Fibroblast of lung (primary cell): ENCODE measurements at regions not wholly inside any gene's neighbourhood (a gene's known extent, or its start where the extent isn't known, plus 50 kb on each side); places are given as distances from the start of the nearest gene placed in this dataset.

Source experiments
- DNase-seq, 2 donors: peaks; one replicate each; pipeline versions ENCODE4 v3.0.0 to v3.0.0-alpha.2; 2010; ENCODE audit warnings: low read depth in 2 of 2
- H2AFZ ChIP-seq: 2 replicates; pipeline ENCODE4 v1.5.1; 2012; ENCODE audit warnings: low read length, control low read depth, inconsistent platforms
- H3K27ac ChIP-seq: 2 replicates; pipeline ENCODE4 v1.5.1; 2011; ENCODE audit warnings: low read length, control low read depth; ENCODE audit not compliant: insufficient read depth
- H3K27me3 ChIP-seq: 2 replicates; pipeline ENCODE4 v1.5.1; 2011; ENCODE audit warnings: mild to moderate bottlenecking, low read length; ENCODE audit not compliant: control insufficient read depth, insufficient read depth
- H3K36me3 ChIP-seq: 2 replicates; pipeline ENCODE4 v1.5.1; 2011; ENCODE audit warnings: low read length; ENCODE audit not compliant: control insufficient read depth, insufficient read depth
- H3K4me1 ChIP-seq: 2 replicates; pipeline ENCODE4 v1.5.1; 2011; ENCODE audit warnings: low read length; ENCODE audit not compliant: control insufficient read depth, insufficient read depth; ENCODE audit errors: extremely low read depth
- H3K4me2 ChIP-seq: 2 replicates; pipeline ENCODE4 v1.5.1; 2011; ENCODE audit warnings: low read length, control low read depth; ENCODE audit not compliant: insufficient read depth; ENCODE audit errors: extremely low read depth
- H3K4me3 ChIP-seq, 4 experiments: fragments of 200-600 bp in 1 of 4; sonication (generic) in 1 of 4; replicated peaks in 1 of 4; 2 replicates each; pipeline ENCODE4 v1.5.1; 2011 to 2016; ENCODE audit warnings: low read length in 4 of 4, low read depth in 3 of 4, mild to moderate bottlenecking in 3 of 4, control low read depth in 2 of 4, inconsistent platforms in 1 of 4, mixed read lengths in 1 of 4; ENCODE audit not compliant: insufficient read depth in 1 of 4; ENCODE audit errors: control extremely low read depth in 1 of 4
- H3K79me2 ChIP-seq: 2 replicates; pipeline ENCODE4 v1.5.1; 2012; ENCODE audit warnings: mild to moderate bottlenecking, low read length, inconsistent platforms; ENCODE audit not compliant: control insufficient read depth, insufficient read depth
- H3K9ac ChIP-seq: 2 replicates; pipeline ENCODE4 v1.5.1; 2011; ENCODE audit warnings: mild to moderate bottlenecking, low read length, control low read depth; ENCODE audit not compliant: insufficient read depth
- H3K9me3 ChIP-seq: 2 replicates; pipeline ENCODE4 v1.5.1; 2012; ENCODE audit warnings: low read depth, low read length; ENCODE audit not compliant: control insufficient read depth, insufficient read depth
- H4K20me1 ChIP-seq: 2 replicates; pipeline ENCODE4 v1.5.1; 2011; ENCODE audit warnings: low read length; ENCODE audit not compliant: control insufficient read depth, insufficient read depth; ENCODE audit errors: extremely low read depth
- EZH2 ChIP-seq: IDR thresholded peaks from 2 replicates; pipeline ENCODE4 v1.5.1; 2012; ENCODE audit warnings: low read length, control low read depth, mild to moderate bottlenecking; ENCODE audit errors: missing control alignments
- TF ChIP-seq, protein P1 (sequence below), 2 donors: IDR thresholded peaks in 1 of 2; conservative IDR thresholded peaks in 1 of 2; 1 replicate in 1 of 2; 2 replicates in 1 of 2; pipeline ENCODE4 v1.5.1; 2011 to 2012; ENCODE audit warnings: low read length in 2 of 2, control low read depth in 1 of 2, inconsistent platforms in 1 of 2, low read depth in 1 of 2, mild to moderate bottlenecking in 1 of 2

DNA sequence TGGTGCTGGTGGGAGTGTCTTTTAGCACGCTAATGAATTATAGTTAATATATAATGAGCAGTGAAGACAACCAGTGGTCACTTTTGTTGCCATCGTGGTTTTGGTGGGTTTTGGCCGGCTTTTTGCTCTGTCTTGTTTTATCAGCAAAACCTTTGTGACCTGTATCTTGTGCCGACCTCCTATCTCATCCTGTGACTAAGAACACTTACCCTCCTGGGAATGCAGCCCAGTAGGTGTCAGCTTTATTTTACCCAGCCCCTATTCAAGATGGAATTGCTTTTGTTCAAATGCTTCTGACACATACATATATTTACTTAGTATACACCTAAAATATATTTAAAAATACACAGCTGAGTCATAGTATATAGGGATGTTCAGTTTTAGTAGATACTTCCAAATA is 770.3 kb downstream of the PDCD6IP start:
- DNase-seq = no peak
- Histone ChIP-seq H3K4me1 (no peaks in the 10 kb centered on the region), H3K9me3 (no peaks in the 10 kb centered on the region), H2AFZ (no peak overlapping the region), H3K4me2 (no peak overlapping the region), H3K9ac (no peak overlapping the region), H3K27me3 (no peaks in the 10 kb centered on the region), H3K27ac (no peak overlapping the region), H4K20me1 (no peaks in the 10 kb centered on the region), H3K4me3 (no peak overlapping the region), H3K36me3 (no peaks in the 10 kb centered on the region), H3K79me2 (no peaks in the 10 kb centered on the region)
- TF ChIP-seq EZH2 = no peak
- TF ChIP-seq, protein P1, sequence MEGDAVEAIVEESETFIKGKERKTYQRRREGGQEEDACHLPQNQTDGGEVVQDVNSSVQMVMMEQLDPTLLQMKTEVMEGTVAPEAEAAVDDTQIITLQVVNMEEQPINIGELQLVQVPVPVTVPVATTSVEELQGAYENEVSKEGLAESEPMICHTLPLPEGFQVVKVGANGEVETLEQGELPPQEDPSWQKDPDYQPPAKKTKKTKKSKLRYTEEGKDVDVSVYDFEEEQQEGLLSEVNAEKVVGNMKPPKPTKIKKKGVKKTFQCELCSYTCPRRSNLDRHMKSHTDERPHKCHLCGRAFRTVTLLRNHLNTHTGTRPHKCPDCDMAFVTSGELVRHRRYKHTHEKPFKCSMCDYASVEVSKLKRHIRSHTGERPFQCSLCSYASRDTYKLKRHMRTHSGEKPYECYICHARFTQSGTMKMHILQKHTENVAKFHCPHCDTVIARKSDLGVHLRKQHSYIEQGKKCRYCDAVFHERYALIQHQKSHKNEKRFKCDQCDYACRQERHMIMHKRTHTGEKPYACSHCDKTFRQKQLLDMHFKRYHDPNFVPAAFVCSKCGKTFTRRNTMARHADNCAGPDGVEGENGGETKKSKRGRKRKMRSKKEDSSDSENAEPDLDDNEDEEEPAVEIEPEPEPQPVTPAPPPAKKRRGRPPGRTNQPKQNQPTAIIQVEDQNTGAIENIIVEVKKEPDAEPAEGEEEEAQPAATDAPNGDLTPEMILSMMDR (conservative IDR thresholded peaks at IDR 0.05 in 1 of 2, IDR thresholded peaks at IDR 0.05 in 1 of 2; ENCODE audit: low read depth in 1 of 2, low read length in 2 of 2) = no peak

DNA sequence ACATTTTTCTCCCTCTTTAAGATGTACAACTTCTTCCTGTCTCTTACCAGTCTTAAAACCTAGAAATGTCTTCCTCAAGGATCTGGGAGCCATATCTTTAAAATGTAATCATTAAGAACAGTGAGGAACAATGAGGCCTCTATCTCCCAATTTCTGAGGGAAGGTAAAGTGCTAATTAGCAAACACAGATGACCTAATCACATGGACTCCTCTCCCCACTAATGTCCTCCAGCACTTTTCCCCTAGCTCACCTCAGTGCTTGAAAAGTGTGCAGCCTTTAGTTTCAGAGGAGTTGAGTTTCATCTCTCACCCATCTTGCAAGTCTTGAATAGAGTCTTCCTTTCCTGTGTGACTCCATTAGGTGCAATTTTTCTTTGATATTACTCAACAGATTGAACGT is 771.0 kb downstream of the PDCD6IP start:
- H3K4me1 ChIP-seq = no peaks in the 10 kb centered on the region
- H3K36me3 ChIP-seq = no peaks in the 10 kb centered on the region
- H3K27ac ChIP-seq = no peak overlapping the region
- H3K9me3 ChIP-seq = no peaks in the 10 kb centered on the region
- no peak overlapping the region for H2AFZ ChIP-seq
- no peak for DNase-seq
- H3K4me2 ChIP-seq = no peak overlapping the region
- H3K9ac ChIP-seq = no peak overlapping the region
- no peaks in the 10 kb centered on the region for H3K79me2 ChIP-seq
- TF ChIP-seq EZH2 = no peak
- TF ChIP-seq, protein P1 (conservative IDR thresholded peaks at IDR 0.05 in 1 of 2, IDR thresholded peaks at IDR 0.05 in 1 of 2; ENCODE audit: low read depth in 1 of 2, low read length in 2 of 2) = no peak
- no peaks in the 10 kb centered on the region for H4K20me1 ChIP-seq
- no peak overlapping the region for H3K4me3 ChIP-seq
- H3K27me3 ChIP-seq = no peaks in the 10 kb centered on the region

- Histone ChIP-seq H3K9me3 (no peaks in the 10 kb centered on the region), H3K4me1 (no peaks in the 10 kb centered on the region), H3K27ac (no peak overlapping the region), H3K4me3 (no peak overlapping the region), H3K79me2 (no peaks in the 10 kb centered on the region), H3K27me3 (no peaks in the 10 kb centered on the region), H2AFZ (no peak overlapping the region), H4K20me1 (no peaks in the 10 kb centered on the region), H3K9ac (no peak overlapping the region), H3K36me3 (no peaks in the 10 kb centered on the region), H3K4me2 (no peak overlapping the region)
- no peak for DNase-seq
- TF ChIP-seq EZH2 = no peak
- TF ChIP-seq, protein P1 (conservative IDR thresholded peaks at IDR 0.05 in 1 of 2, IDR thresholded peaks at IDR 0.05 in 1 of 2; ENCODE audit: low read depth in 1 of 2, low read length in 2 of 2) = no peak
Observed at GRCh38 chr3:34570916-34571705, 772.7 kb downstream of the PDCD6IP start.
